ENCODE measurements at regions not wholly inside any gene's neighbourhood (a gene's known extent, or its start where the extent isn't known, plus 50 kb on each side); places are given as distances from the start of the nearest gene placed in this dataset.

- TF ChIP-seq POLR2AphosphoS5 (IDR thresholded peaks at IDR 0.05; ENCODE audit: low read depth, low read length) (no peak), CTCF (IDR thresholded peaks at IDR 0.05) (no peak), REST (IDR thresholded peaks at IDR 0.05; ENCODE audit: insufficient read depth in 1 of 2, low read depth in 2 of 2, low read length in 1 of 2) (no peak)
Observed at GRCh38 chr11:130721736-130722135, 194.5 kb downstream of the SNX19 start.

All from Panc1 (cell line).